Stimulated activated CD4-positive, alpha-beta T cell treated with anti-CD3 and anti-CD28 coated beads, Interleukin-4, amount 100 ng/mL, for 4 hours (primary cell): ENCODE measurements at regions not wholly inside any gene's neighbourhood (a gene's known extent, or its start where the extent isn't known, plus 50 kb on each side); places are given as distances from the start of the nearest gene placed in this dataset.
"Not testable (repeated sequence)": the region's sequence is repeated elsewhere in the genome, so short reads cannot be mapped to it uniquely, and the experiment has no call there.

Source experiments
- DNase-seq, 2 experiments: peaks; one replicate each; pipeline ENCODE4 v3.0.0-alpha.2; 2020

GRCh38 chr7:51386806-51387568 is 70.4 kb upstream of the COBL start:
- DNase-seq = not testable (repeated sequence)

- not testable (repeated sequence) for DNase-seq
These were observed 69.6 kb upstream of the COBL start for GRCh38 chr7:51386184-51386583.

- not testable (repeated sequence) for DNase-seq
These were observed 65.6 kb upstream of the COBL start for GRCh38 chr7:51382243-51382642.

GRCh38 chr7:51376420-51377092 is 59.9 kb upstream of the COBL start:
- no peak for DNase-seq

GRCh38 chr7:51374936-51375335 is 58.3 kb upstream of the COBL start:
- no peak for DNase-seq

GRCh38 chr7:51373607-51374006 is 57.0 kb upstream of the COBL start:
- DNase-seq = not testable (repeated sequence)

GRCh38 chr7:51369746-51370145 is 53.1 kb upstream of the COBL start:
- no peak for DNase-seq

- DNase-seq = not testable (repeated sequence)
These were observed 52.6 kb upstream of the COBL start for GRCh38 chr7:51369228-51369627.

- no peak for DNase-seq
These were observed 51.7 kb upstream of the COBL start for GRCh38 chr7:51368334-51368733.

- DNase-seq = no peak
These were observed 51.0 kb upstream of the COBL start for GRCh38 chr7:51367614-51367968.

GRCh38 chr7:51366930-51367613 is 50.5 kb upstream of the COBL start:
- no peak for DNase-seq
